Testis (tissue), 2 donors: ENCODE measurements at regions not wholly inside any gene's neighbourhood (a gene's known extent, or its start where the extent isn't known, plus 50 kb on each side); places are given as distances from the start of the nearest gene placed in this dataset.

ENCODE experiments used
- DNase-seq: peaks from one replicate; pipeline ENCODE4 v3.0.0-alpha.2; 2019
- H3K27ac ChIP-seq, 2 donors: fragments of 200-600 bp; sonication (generic); one replicate each; pipeline ENCODE4 v1.5.1; 2019
- H3K27me3 ChIP-seq: fragments of 200-600 bp; sonication (generic); one replicate; pipeline ENCODE4 v1.5.1; 2019
- H3K36me3 ChIP-seq: fragments of 200-600 bp; sonication (generic); one replicate; pipeline ENCODE4 v1.5.1; 2017; ENCODE audit warnings: low read depth; ENCODE audit errors: missing control alignments
- H3K4me1 ChIP-seq: fragments of 200-600 bp; sonication (generic); one replicate; pipeline ENCODE4 v1.5.1; 2019
- H3K4me3 ChIP-seq, 2 donors: fragments of 200-600 bp; sonication (generic); one replicate each; pipeline ENCODE4 v1.5.1; 2017 to 2019
- H3K9me3 ChIP-seq: fragments of 200-600 bp; sonication (generic); one replicate; pipeline ENCODE4 v1.5.1; 2017
- CTCF ChIP-seq, 3 experiments: fragments of 450-650 bp in 2 of 3; fragments of 200-600 bp in 1 of 3; sonication (generic) in 1 of 3; IDR thresholded peaks; one replicate each; pipeline ENCODE4 v1.5.1; 2016 to 2019; ENCODE audit warnings: antibody characterized with exemption in 3 of 3, mild to moderate bottlenecking in 2 of 3, moderate library complexity in 1 of 3
- POLR2A ChIP-seq: fragments of 450-650 bp; IDR thresholded peaks from one replicate; pipeline ENCODE4 v1.6.1; 2017; ENCODE audit warnings: antibody characterized with exemption, mild to moderate bottlenecking, moderate library complexity
- WGBS, 2 donors: methylation state at CpG; one replicate each; pipeline ENCODE4 v1.1.5; 2018; 5-methylcytosine and 5-hydroxymethylcytosine counted together
- intact Hi-C: fragments of 100-400 bp; cut with DNase I; formaldehyde crosslinking; loops from one replicate; pipeline ENCODE4 v1.15.1; 2023; ENCODE audit warnings: low total_unique reads

- Histone ChIP-seq H3K4me1 (no peaks in the 10 kb centered on the region), H3K36me3 (no peaks in the 10 kb centered on the region), H3K27me3 (no peaks in the 10 kb centered on the region), H3K27ac (no peak overlapping the region), H3K4me3 (no peak overlapping the region), H3K9me3 (no peaks in the 10 kb centered on the region)
- no peak for TF ChIP-seq POLR2A
- TF ChIP-seq CTCF (IDR thresholded peaks at IDR 0.05): no peak
- DNase-seq: no peak
- intact Hi-C loops: no loop called here
- 80 to 85% methylated on average over 20 of the region's 20 CpGs for WGBS, 2 donors
These were observed 644.9 kb downstream of the CCDC171 start for GRCh38 chr9:16197578-16198370.

GRCh38 chr9:16198996-16199395, 646.2 kb downstream of the CCDC171 start:
- no peaks in the 10 kb centered on the region for H3K36me3 ChIP-seq
- no peaks in the 10 kb centered on the region for H3K9me3 ChIP-seq
- TF ChIP-seq CTCF (IDR thresholded peaks at IDR 0.05) (no peak), POLR2A (no peak)
- intact Hi-C loops: no loop called here
- DNase-seq: no peak
- H3K4me1 ChIP-seq: no peaks in the 10 kb centered on the region
- H3K4me3 ChIP-seq: no peak overlapping the region
- no peaks in the 10 kb centered on the region for H3K27me3 ChIP-seq
- WGBS, 2 donors: 82 to 92% methylated on average over 6 of the region's 6 CpGs
- H3K27ac ChIP-seq: no peak overlapping the region

GRCh38 chr9:16202221-16202620, 649.4 kb downstream of the CCDC171 start:
- H3K4me1 ChIP-seq: no peaks in the 10 kb centered on the region

GRCh38 chr9:16202914-16203728, 650.3 kb downstream of the CCDC171 start:
- H3K27me3 ChIP-seq: no peaks in the 10 kb centered on the region
- H3K36me3 ChIP-seq: no peaks in the 10 kb centered on the region
- DNase-seq: no peak
- no peaks in the 10 kb centered on the region for H3K9me3 ChIP-seq
- no peak overlapping the region for H3K4me3 ChIP-seq
- H3K27ac ChIP-seq: no peak overlapping the region
- H3K4me1 ChIP-seq: no peaks in the 10 kb centered on the region
- WGBS, 2 donors: 91 to 94% methylated on average over 17 of the region's 17 CpGs
- TF ChIP-seq POLR2A: no peak
- no peak for TF ChIP-seq CTCF (IDR thresholded peaks at IDR 0.05)
- intact Hi-C loops: no loop called here

More at GRCh38 chr9:16202221-16202620, 649.4 kb downstream of the CCDC171 start:
- no peak overlapping the region for H3K27ac ChIP-seq
- no peaks in the 10 kb centered on the region for H3K36me3 ChIP-seq
- H3K9me3 ChIP-seq: no peaks in the 10 kb centered on the region
- no peak for TF ChIP-seq CTCF (IDR thresholded peaks at IDR 0.05)
- no peak for TF ChIP-seq POLR2A
- no peak for DNase-seq
- no peak overlapping the region for H3K4me3 ChIP-seq
- H3K27me3 ChIP-seq: no peaks in the 10 kb centered on the region
- 72 to 83% methylated on average over 1 of the region's 1 CpG for WGBS, 2 donors
- intact Hi-C loops: no loop called here
